Fibroblast of pulmonary artery (primary cell): ENCODE measurements at regions not wholly inside any gene's neighbourhood (a gene's known extent, or its start where the extent isn't known, plus 50 kb on each side); places are given as distances from the start of the nearest gene placed in this dataset.
"Not testable (repeated sequence)": the region's sequence is repeated elsewhere in the genome, so short reads cannot be mapped to it uniquely, and the experiment has no call there.

Experiments used
- DNase-seq: peaks from one replicate; pipeline ENCODE4 v3.0.0-alpha.2; 2010; ENCODE audit warnings: low read depth
- H3K4me3 ChIP-seq: replicated peaks from 2 replicates; pipeline ENCODE4 v1.5.1; 2011; ENCODE audit warnings: low read depth, mild to moderate bottlenecking, control low read depth, low read length, moderate library complexity
- TF ChIP-seq, protein P1 (sequence below): IDR thresholded peaks from 2 replicates; pipeline ENCODE4 v1.5.1; 2011; ENCODE audit warnings: mild to moderate bottlenecking, control low read depth, low read length, inconsistent platforms; ENCODE audit errors: missing control alignments

DNA sequence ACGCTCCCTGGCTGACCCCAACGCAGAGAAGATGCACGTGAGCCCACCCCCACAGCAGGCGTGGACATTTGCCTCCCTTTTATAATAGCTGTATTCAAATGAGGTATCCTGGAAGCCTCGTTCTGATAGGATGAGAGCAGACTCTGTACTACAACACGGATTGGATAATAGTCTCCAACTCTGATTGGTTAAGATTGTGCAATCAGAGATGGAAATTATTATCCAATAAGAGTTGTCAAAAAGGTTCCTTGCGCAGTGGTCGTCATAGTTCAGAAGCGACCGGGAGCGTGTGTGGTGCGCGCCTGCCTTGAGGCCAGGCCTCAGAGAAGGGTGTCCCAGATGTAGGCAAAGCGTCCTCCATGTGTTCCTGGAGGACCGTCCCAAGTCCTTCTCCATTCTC is 104.6 kb downstream of the USP22 start:
- no peak for DNase-seq
- TF ChIP-seq, protein P1, sequence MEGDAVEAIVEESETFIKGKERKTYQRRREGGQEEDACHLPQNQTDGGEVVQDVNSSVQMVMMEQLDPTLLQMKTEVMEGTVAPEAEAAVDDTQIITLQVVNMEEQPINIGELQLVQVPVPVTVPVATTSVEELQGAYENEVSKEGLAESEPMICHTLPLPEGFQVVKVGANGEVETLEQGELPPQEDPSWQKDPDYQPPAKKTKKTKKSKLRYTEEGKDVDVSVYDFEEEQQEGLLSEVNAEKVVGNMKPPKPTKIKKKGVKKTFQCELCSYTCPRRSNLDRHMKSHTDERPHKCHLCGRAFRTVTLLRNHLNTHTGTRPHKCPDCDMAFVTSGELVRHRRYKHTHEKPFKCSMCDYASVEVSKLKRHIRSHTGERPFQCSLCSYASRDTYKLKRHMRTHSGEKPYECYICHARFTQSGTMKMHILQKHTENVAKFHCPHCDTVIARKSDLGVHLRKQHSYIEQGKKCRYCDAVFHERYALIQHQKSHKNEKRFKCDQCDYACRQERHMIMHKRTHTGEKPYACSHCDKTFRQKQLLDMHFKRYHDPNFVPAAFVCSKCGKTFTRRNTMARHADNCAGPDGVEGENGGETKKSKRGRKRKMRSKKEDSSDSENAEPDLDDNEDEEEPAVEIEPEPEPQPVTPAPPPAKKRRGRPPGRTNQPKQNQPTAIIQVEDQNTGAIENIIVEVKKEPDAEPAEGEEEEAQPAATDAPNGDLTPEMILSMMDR = no peak
- no peak overlapping the region for H3K4me3 ChIP-seq

DNA sequence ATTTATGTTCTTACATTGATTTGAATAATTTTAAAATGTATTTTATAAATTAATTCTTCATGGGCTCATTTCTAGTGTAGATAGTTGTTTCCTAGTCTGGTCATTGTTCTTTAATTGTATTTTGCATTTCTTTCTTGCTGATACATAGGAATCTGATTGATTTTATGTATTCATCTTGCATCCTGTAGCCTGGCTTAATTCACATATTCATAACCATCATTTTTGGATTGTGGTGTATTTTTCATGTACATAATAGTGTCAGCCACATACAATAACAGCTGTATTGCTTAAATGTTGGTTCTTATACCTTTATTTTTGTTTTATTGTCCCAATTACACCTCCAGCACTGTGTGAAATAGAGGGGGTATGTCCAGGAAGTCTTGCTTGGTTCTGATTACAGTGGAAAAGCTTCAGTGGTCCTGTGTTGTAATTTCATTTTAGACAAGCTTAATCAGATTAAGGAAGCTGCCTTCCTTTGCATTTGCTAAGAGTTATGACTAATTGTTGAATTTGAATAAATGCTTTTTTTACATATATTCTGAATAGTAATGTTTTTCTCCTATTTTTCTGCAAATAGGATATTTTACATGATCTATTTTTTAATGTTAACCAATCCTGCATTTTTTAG is 103.7 kb downstream of the USP22 start:
- H3K4me3 ChIP-seq = no peak overlapping the region
- DNase-seq = no peak
- TF ChIP-seq, protein P1 = no peak

DNA sequence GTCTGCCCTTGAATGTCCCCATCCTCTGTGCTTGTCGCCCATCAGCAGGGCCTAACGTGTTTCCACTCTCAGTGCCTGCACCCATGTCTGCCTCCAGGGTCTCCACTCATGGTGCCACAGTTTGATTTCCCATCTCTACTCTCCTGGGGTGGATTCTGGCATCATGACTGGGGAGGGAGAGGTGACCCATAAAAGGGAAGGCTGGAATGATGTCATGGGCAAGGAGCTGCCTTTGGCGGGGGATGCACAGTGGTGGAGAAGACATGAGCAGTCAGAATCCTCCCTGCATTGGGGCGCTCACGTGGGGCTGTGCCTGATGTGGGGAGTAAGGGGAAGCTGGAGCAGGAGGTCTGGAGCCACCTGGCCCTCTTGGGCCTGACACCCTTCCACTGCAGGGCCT is 100.9 kb downstream of the USP22 start:
- no peak overlapping the region for H3K4me3 ChIP-seq
- TF ChIP-seq, protein P1 = no peak
- DNase-seq = no peak

DNA sequence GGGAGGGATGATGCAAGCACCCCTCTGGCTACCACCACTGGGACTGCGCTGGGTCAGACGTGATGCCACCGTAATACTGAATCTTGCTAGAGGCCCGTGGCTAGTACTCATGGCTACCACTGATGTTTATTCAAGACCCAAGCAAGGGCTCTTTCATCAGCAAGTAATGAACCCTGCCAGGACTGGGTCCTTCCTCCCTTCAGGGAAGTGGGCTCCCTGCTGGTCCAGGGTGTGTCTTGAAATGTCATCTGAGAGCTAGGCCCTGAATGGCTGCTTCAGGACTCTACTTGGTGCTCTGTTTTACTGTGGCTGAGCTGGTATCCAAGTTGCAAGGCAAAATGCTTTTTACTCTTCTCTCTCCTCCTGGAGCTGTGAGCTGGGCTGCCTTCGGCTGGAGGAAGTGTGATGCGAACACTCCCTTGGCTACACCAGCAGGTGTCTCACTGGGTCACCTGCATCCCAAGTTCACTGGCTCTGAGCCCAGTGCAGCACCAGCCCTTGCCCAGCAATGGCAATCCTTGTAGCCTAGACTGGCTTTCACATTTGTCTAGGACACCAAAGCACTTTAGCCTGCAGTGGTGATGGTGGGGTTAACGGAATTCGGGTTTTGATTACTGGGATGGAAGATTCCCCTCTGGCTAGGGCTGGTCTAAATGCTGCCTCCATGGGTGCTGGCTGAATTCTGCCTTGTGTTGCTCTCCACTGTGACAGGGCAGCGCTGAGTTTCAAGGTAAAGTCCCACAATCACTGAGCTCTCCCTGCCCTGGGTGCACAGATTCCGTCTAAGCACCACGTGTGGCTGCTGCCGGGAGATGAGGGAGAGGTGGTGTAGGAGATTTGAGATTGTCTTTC is 98.6 kb downstream of the USP22 start:
- DNase-seq = no peak
- TF ChIP-seq, protein P1 = peak; percentile 1
- H3K4me3 ChIP-seq = no peak overlapping the region

DNA sequence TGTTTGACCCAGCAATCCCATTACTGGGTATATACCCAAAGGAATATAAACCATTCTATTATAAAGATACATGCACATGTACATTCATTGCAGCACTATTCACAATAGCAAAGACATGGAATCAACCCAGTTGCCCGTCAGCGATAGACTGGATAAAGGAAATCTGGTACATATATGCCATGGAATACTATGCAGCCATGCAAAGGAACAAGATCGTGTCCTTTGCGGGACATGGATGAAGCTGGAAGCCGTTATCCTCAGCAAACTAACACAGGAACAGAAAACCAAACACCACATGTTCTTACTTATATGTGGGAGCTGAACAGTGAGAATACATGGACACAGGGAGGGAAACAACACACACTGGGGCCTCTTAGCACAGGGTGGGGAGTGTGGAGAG is 95.1 kb downstream of the USP22 start:
- not testable (repeated sequence) for DNase-seq

DNA sequence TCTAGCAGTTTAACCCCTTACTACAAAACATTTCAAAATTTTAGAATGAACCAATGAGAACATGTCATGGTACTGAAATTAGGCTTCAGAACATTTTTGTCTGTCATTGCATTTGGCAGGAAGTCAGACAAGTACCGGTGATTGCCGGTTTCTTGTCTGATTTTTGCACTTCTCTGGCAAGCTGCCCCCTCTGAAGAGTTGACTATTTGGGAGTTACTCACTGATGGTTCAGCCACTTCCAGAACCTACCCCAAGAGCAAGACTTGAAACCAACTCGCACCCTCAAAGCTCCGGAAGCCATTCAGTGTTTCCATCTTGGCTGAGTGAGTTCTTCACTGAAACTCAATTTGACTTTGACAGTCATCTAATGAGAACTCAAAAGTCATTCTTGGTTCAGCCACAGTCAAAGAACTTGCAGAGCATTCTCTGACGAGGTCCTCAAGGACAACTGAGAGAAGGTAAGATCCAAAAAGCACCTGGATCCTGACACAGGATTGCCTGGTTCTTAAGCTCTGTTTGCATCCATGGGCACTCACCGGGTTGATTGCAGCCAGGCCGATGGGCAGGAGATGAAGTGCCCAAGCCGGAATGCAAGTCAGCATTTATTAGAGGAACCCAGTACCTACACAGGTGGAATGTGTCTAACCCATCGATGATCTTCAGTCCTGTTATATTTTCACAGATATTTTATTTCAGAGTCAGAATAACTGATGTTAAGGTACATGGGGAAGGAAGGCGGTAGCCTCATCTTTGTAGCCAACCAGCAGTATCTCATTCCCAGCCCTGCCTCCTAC is 93.6 kb downstream of the USP22 start:
- no peak overlapping the region for H3K4me3 ChIP-seq
- TF ChIP-seq, protein P1 = no peak
- no peak for DNase-seq

More for the DNA sequence above, 95.1 kb downstream of the USP22 start:
- H3K4me3 ChIP-seq = not testable (repeated sequence)
